Left forelimb (tissue), 1 donor: ENCODE measurements at regions not wholly inside any gene's neighbourhood (a gene's known extent, or its start where the extent isn't known, plus 50 kb on each side); places are given as distances from the start of the nearest gene placed in this dataset.

Source experiments
- DNase-seq: peaks from one replicate; pipeline ENCODE4 v3.0.0-alpha.2; 2018; ENCODE audit warnings: low spot score

- DNase-seq: no peak
These were observed 186.2 kb upstream of the TARS1 start for GRCh38 chr5:33254579-33254978.

GRCh38 chr5:33257807-33258429, 182.8 kb upstream of the TARS1 start:
- no peak for DNase-seq

GRCh38 chr5:33258553-33258952, 182.2 kb upstream of the TARS1 start:
- no peak for DNase-seq

GRCh38 chr5:33260098-33260497, 180.7 kb upstream of the TARS1 start:
- no peak for DNase-seq

- no peak for DNase-seq
These were observed 179.5 kb upstream of the TARS1 start for GRCh38 chr5:33261305-33261704.

GRCh38 chr5:33261747-33262146, 179.0 kb upstream of the TARS1 start:
- DNase-seq: no peak

GRCh38 chr5:33267801-33268200, 173.0 kb upstream of the TARS1 start:
- DNase-seq: no peak

GRCh38 chr5:33268374-33268773, 172.4 kb upstream of the TARS1 start:
- DNase-seq: no peak

- DNase-seq: no peak
These were observed 170.1 kb upstream of the TARS1 start for GRCh38 chr5:33270671-33271070.

GRCh38 chr5:33271606-33272005, 169.2 kb upstream of the TARS1 start:
- DNase-seq: no peak

- no peak for DNase-seq
These were observed 168.5 kb upstream of the TARS1 start for GRCh38 chr5:33272288-33272687.

- no peak for DNase-seq
These were observed 166.8 kb upstream of the TARS1 start for GRCh38 chr5:33273985-33274384.

GRCh38 chr5:33275391-33275790, 165.4 kb upstream of the TARS1 start:
- DNase-seq: no peak

GRCh38 chr5:33275921-33276627, 164.7 kb upstream of the TARS1 start:
- DNase-seq: no peak

- DNase-seq: no peak
These were observed 164.2 kb upstream of the TARS1 start for GRCh38 chr5:33276628-33276950.

GRCh38 chr5:33277061-33277650, 163.6 kb upstream of the TARS1 start:
- no peak for DNase-seq

- DNase-seq: no peak
These were observed 159.3 kb upstream of the TARS1 start for GRCh38 chr5:33281431-33281843.

GRCh38 chr5:33282157-33282556, 158.6 kb upstream of the TARS1 start:
- no peak for DNase-seq

- DNase-seq: no peak
These were observed 158.1 kb upstream of the TARS1 start for GRCh38 chr5:33282696-33283095.

- no peak for DNase-seq
These were observed 157.5 kb upstream of the TARS1 start for GRCh38 chr5:33283243-33283642.

- DNase-seq: no peak
These were observed 156.1 kb upstream of the TARS1 start for GRCh38 chr5:33284681-33285080.

GRCh38 chr5:33287242-33287641, 153.5 kb upstream of the TARS1 start:
- DNase-seq: no peak

- no peak for DNase-seq
These were observed 149.4 kb upstream of the TARS1 start for GRCh38 chr5:33291216-33292000.
